ENCODE measurements at regions not wholly inside any gene's neighbourhood (a gene's known extent, or its start where the extent isn't known, plus 50 kb on each side); places are given as distances from the start of the nearest gene placed in this dataset.

- no peak for TF ChIP-seq CTCF (conservative IDR thresholded peaks at IDR 0.05; ENCODE audit: low read depth, low read length)
- DNase-seq (ENCODE audit: low read depth), result no peak
- H3K4me3 ChIP-seq (ENCODE audit: low read depth, low read length), result no peak overlapping the region
Observed at GRCh38 chr4:177587989-177588388, 145.8 kb upstream of the AGA start.

- DNase-seq (ENCODE audit: low read depth), result no peak
- TF ChIP-seq CTCF (conservative IDR thresholded peaks at IDR 0.05; ENCODE audit: low read depth, low read length), result no peak
- no peak overlapping the region for H3K4me3 ChIP-seq (ENCODE audit: low read depth, low read length)
Observed at GRCh38 chr4:177595386-177595785, 153.1 kb upstream of the AGA start.

GRCh38 chr4:177596035-177596434 is 153.8 kb upstream of the AGA start:
- H3K4me3 ChIP-seq (ENCODE audit: low read depth, low read length), result no peak overlapping the region
- TF ChIP-seq CTCF (conservative IDR thresholded peaks at IDR 0.05; ENCODE audit: low read depth, low read length), result no peak
- DNase-seq (ENCODE audit: low read depth), result peak; percentile 36

- DNase-seq (ENCODE audit: low read depth), result no peak
- no peak for TF ChIP-seq CTCF (conservative IDR thresholded peaks at IDR 0.05; ENCODE audit: low read depth, low read length)
- no peak overlapping the region for H3K4me3 ChIP-seq (ENCODE audit: low read depth, low read length)
Observed at GRCh38 chr4:177596991-177597390, 154.8 kb upstream of the AGA start.

- no peak for DNase-seq (ENCODE audit: low read depth)
- H3K4me3 ChIP-seq (ENCODE audit: low read depth, low read length), result no peak overlapping the region
Observed at GRCh38 chr4:177605252-177605651, 163.0 kb upstream of the AGA start.

GRCh38 chr4:177607111-177607573 is 164.9 kb upstream of the AGA start:
- no peak for DNase-seq (ENCODE audit: low read depth)
- H3K4me3 ChIP-seq (ENCODE audit: low read depth, low read length), result no peak overlapping the region
- TF ChIP-seq CTCF (conservative IDR thresholded peaks at IDR 0.05; ENCODE audit: low read depth, low read length), result no peak

More at GRCh38 chr4:177605252-177605651, 163.0 kb upstream of the AGA start:
- no peak for TF ChIP-seq CTCF (conservative IDR thresholded peaks at IDR 0.05; ENCODE audit: low read depth, low read length)

- TF ChIP-seq CTCF (conservative IDR thresholded peaks at IDR 0.05; ENCODE audit: low read depth, low read length), result no peak
- DNase-seq (ENCODE audit: low read depth), result no peak
Observed at GRCh38 chr4:177611974-177612664, 169.9 kb upstream of the AGA start.

More at GRCh38 chr4:177611974-177612664, 169.9 kb upstream of the AGA start:
- H3K4me3 ChIP-seq (ENCODE audit: low read depth, low read length), result no peak overlapping the region

All from epithelial cell of proximal tubule (primary cell).